ENCODE measurements at regions not wholly inside any gene's neighbourhood (a gene's known extent, or its start where the extent isn't known, plus 50 kb on each side); places are given as distances from the start of the nearest gene placed in this dataset.

DNA sequence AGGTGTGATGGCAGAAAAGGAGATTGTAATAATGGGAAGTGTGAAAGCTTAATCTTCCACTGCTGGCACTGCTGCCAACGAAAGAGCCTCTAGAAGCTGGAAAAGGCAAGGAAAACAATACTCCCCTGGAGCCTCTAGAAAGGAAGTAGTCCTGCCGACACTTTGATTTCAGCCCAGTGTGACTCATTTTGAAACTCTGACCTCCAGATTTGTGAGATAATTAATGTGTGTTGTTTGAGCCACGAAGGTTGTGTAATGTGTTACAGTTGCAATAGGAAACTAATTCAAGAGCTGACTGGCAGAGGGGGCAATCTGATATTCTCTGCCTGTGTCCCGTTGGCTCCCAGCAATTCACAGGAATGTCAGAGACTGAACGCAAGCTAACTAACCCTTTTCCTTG, 219.2 kb upstream of the UBE2E3 start:
- TF ChIP-seq POLR2A (IDR thresholded peaks at IDR 0.05): no peak
- TF ChIP-seq, protein P1, sequence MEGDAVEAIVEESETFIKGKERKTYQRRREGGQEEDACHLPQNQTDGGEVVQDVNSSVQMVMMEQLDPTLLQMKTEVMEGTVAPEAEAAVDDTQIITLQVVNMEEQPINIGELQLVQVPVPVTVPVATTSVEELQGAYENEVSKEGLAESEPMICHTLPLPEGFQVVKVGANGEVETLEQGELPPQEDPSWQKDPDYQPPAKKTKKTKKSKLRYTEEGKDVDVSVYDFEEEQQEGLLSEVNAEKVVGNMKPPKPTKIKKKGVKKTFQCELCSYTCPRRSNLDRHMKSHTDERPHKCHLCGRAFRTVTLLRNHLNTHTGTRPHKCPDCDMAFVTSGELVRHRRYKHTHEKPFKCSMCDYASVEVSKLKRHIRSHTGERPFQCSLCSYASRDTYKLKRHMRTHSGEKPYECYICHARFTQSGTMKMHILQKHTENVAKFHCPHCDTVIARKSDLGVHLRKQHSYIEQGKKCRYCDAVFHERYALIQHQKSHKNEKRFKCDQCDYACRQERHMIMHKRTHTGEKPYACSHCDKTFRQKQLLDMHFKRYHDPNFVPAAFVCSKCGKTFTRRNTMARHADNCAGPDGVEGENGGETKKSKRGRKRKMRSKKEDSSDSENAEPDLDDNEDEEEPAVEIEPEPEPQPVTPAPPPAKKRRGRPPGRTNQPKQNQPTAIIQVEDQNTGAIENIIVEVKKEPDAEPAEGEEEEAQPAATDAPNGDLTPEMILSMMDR (IDR thresholded peaks at IDR 0.05): no peak
- DNase-seq: no peak
- no peak overlapping the region for H3K27ac ChIP-seq
- H3K27me3 ChIP-seq: no peaks in the 10 kb centered on the region
- H3K9me3 ChIP-seq: no peaks in the 10 kb centered on the region
- no peaks in the 10 kb centered on the region for H3K4me1 ChIP-seq
- H3K36me3 ChIP-seq: no peaks in the 10 kb centered on the region
- intact Hi-C loops (cut with DNase I; ENCODE audit: low total_unique reads): no loop called here
- H3K4me3 ChIP-seq: no peak overlapping the region

DNA sequence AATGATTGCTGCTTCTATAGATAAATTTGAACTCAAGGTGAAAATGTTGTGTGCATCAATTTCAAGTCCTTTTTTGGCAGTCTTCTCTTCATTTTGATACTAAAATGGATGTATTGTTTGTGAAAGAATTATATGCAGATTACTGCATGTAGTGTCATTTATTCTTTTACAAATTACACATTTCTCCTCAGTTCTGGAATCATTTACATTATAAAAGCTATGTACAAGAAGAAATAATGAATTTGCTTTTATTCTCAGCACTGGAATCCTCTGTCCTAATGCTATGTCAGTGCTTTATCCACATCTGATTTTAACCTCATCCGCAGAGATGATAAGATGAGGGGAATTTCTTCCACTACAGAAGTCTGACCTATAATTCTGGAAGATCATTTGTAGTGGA, 220.8 kb upstream of the UBE2E3 start:
- no peak for DNase-seq
- no peaks in the 10 kb centered on the region for H3K36me3 ChIP-seq
- intact Hi-C loops (cut with DNase I; ENCODE audit: low total_unique reads): no loop called here
- H3K9me3 ChIP-seq: no peaks in the 10 kb centered on the region
- H3K27ac ChIP-seq: no peak overlapping the region
- H3K27me3 ChIP-seq: no peaks in the 10 kb centered on the region
- TF ChIP-seq POLR2A (IDR thresholded peaks at IDR 0.05): no peak
- TF ChIP-seq, protein P1 (IDR thresholded peaks at IDR 0.05): no peak
- H3K4me1 ChIP-seq: no peaks in the 10 kb centered on the region
- no peak overlapping the region for H3K4me3 ChIP-seq

DNA sequence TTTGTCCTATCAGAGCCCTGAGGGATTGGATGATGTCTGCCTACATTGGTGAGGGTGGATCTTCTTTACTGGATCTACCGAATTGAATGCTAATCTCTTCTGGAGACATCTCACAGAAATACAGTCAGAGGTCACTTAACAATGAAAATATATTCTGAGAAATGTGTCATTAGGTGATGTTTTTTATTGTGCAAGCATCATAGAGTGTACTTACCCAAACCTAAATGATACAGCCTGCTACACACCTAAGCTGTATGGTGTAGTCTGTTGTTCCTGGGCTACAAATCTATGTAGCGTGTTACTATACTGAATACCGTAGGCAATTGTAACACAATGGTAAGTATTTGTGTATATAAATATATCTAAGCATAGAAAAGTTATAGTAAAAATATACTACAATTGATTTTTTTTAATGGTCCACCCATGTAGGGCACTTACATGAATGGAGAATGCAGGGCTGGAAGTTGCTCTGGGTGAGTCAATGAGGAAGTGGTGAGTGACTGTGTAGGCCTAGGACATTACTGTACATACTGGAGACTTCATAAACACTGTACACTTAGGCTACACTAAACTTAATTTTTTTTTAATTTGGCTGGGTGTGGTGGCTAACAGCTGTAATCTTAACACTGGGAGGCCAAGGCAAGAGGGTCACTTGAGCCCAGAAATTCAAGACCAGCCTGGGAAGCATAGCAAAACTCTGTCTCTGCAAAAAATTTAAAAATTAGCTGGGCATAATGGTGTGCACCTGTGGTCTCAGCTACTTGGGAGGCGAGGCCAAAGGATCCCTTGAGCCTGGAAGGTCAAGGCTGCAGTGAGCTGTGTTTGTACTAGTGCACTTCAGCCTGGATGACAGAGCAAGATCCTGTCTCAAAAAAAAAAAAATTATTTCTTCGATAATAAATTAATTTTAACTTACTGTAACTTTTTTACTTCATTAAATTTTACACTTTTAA, 226.3 kb upstream of the UBE2E3 start:
- TF ChIP-seq, protein P1 (IDR thresholded peaks at IDR 0.05): no peak
- TF ChIP-seq POLR2A (IDR thresholded peaks at IDR 0.05): no peak
- no peak for DNase-seq
- intact Hi-C loops (cut with DNase I; ENCODE audit: low total_unique reads): no loop called here

DNA sequence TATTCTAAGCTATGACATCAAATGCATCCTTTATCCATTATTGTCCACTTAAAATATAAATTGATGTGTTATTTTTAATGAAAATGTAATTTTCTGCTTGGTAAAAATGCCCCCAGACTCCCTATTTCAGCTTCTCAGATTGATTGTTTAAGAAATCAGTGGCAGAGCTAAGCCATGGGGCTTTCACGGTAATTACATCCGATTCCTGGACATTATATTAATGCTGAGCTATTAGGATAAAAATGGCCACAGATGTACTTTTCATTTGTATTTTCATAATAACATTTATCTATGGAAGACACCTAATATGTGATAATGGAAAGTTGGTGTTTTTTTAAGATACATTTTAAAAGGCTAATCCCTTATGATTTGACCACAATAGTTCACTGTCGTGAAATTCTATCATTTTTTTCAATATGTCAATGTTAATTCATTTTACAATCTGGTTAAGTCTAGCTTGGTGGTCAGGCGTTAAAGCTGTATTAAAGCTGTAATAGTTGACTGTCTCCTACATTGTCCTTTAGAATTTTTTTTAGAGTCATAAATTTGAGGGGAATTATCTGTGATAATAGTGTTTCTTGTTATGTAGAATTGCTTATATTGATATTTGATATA, 229.0 kb upstream of the UBE2E3 start:
- intact Hi-C loops (cut with DNase I; ENCODE audit: low total_unique reads): no loop called here
- Histone ChIP-seq H3K9me3 (no peaks in the 10 kb centered on the region), H3K27ac (no peak overlapping the region), H3K27me3 (no peaks in the 10 kb centered on the region), H3K36me3 (no peaks in the 10 kb centered on the region), H3K4me1 (no peaks in the 10 kb centered on the region), H3K4me3 (no peak overlapping the region)
- TF ChIP-seq, protein P1 (IDR thresholded peaks at IDR 0.05): no peak
- no peak for TF ChIP-seq POLR2A (IDR thresholded peaks at IDR 0.05)
- no peak for DNase-seq

More for the DNA sequence above, 226.3 kb upstream of the UBE2E3 start:
- Histone ChIP-seq H3K9me3 (no peaks in the 10 kb centered on the region), H3K27ac (no peak overlapping the region), H3K4me1 (no peaks in the 10 kb centered on the region), H3K4me3 (no peak overlapping the region), H3K27me3 (no peaks in the 10 kb centered on the region), H3K36me3 (no peaks in the 10 kb centered on the region)

DNA sequence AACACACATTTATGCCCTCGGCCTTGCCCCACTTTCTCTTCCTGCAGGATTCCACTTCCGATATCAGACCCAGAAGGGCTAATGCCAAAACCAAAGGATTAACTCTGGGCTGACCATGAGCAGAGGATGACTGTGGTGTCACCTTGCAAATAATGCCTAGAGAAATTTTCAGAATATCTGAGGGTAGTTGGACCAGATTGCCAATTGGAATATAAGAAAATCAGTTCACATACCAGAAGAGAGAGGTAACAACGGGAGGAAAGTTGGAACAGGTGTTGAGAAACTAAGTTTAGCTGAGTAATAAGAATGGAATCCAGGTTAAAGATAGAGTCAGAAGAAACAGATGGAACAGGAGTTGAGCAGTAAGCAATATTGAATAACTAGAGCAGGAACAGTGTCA, 232.7 kb upstream of the UBE2E3 start:
- no peaks in the 10 kb centered on the region for H3K27me3 ChIP-seq
- TF ChIP-seq, protein P1 (IDR thresholded peaks at IDR 0.05): no peak
- TF ChIP-seq POLR2A (IDR thresholded peaks at IDR 0.05): no peak
- no peak for DNase-seq
- no peak overlapping the region for H3K4me3 ChIP-seq
- H3K4me1 ChIP-seq: no peaks in the 10 kb centered on the region
- H3K36me3 ChIP-seq: no peaks in the 10 kb centered on the region
- intact Hi-C loops (cut with DNase I; ENCODE audit: low total_unique reads): no loop called here
- H3K9me3 ChIP-seq: no peaks in the 10 kb centered on the region
- no peak overlapping the region for H3K27ac ChIP-seq
